HUES64 (cell line): ENCODE measurements at regions not wholly inside any gene's neighbourhood (a gene's known extent, or its start where the extent isn't known, plus 50 kb on each side); places are given as distances from the start of the nearest gene placed in this dataset.
"Not testable (repeated sequence)": the region's sequence is repeated elsewhere in the genome, so short reads cannot be mapped to it uniquely, and the experiment has no call there.

Experiments used
- H3K27ac ChIP-seq: 2 replicates; pipeline ENCODE4 v1.7.0; 2013; ENCODE audit warnings: low read depth, low read length, inconsistent platforms
- H3K27me3 ChIP-seq: 2 replicates; pipeline ENCODE4 v1.6.1; 2013; ENCODE audit warnings: mild to moderate bottlenecking, low read length; ENCODE audit not compliant: insufficient read depth
- H3K36me3 ChIP-seq: 2 replicates; pipeline ENCODE4 v1.6.1; 2013; ENCODE audit warnings: mild to moderate bottlenecking, low read length; ENCODE audit not compliant: insufficient read depth
- H3K4me1 ChIP-seq: 2 replicates; pipeline ENCODE4 v1.6.1; 2013; ENCODE audit warnings: mild to moderate bottlenecking, low read length, moderate library complexity; ENCODE audit not compliant: insufficient read depth
- H3K4me3 ChIP-seq: 2 replicates; pipeline ENCODE4 v1.5.1; 2013; ENCODE audit warnings: mild to moderate bottlenecking, low read length, moderate library complexity
- H3K9ac ChIP-seq: 2 replicates; pipeline ENCODE4 v1.6.1; 2013; ENCODE audit warnings: mild to moderate bottlenecking, low read depth, low read length
- H3K9me3 ChIP-seq: 2 replicates; pipeline ENCODE4 v1.6.1; 2013; ENCODE audit warnings: low read depth, low read length; ENCODE audit not compliant: insufficient read depth
- WGBS: fragments of 150-250, 120-280 bp; methylation state at CpG from one replicate; pipeline ENCODE4 v1.1.7; 2013; ENCODE audit warnings: missing lambda C conversion rate; 5-methylcytosine and 5-hydroxymethylcytosine counted together

- WGBS = 93% methylated on average over 8 of the region's 8 CpGs
- H3K4me1 ChIP-seq = no peaks in the 10 kb centered on the region
- H3K36me3 ChIP-seq = no peaks in the 10 kb centered on the region
- H3K9ac ChIP-seq = no peak overlapping the region
- no peaks in the 10 kb centered on the region for H3K9me3 ChIP-seq
- no peak overlapping the region for H3K27ac ChIP-seq
- no peaks in the 10 kb centered on the region for H3K27me3 ChIP-seq
- no peak overlapping the region for H3K4me3 ChIP-seq
Measured at GRCh38 chr7:97305589-97305988, 188.1 kb downstream of the SDHAF3 start.

GRCh38 chr7:97307521-97308108 is 190.1 kb downstream of the SDHAF3 start:
- WGBS = 94% methylated on average over 3 of the region's 3 CpGs
- H3K9ac ChIP-seq = no peak overlapping the region

GRCh38 chr7:97313900-97314299 is 196.4 kb downstream of the SDHAF3 start:
- Histone ChIP-seq H3K36me3 (no peaks in the 10 kb centered on the region), H3K9me3 (peaks cover 16% of the 10 kb centered on the region), H3K4me1 (no peaks in the 10 kb centered on the region), H3K9ac (no peak overlapping the region), H3K27me3 (no peaks in the 10 kb centered on the region), H3K27ac (peak overlapping the region; percentile 56; the same call in 1 of the 2 replicates), H3K4me3 (no peak overlapping the region)
- WGBS = 51% methylated on average over 2 of the region's 4 CpGs

More at GRCh38 chr7:97307521-97308108, 190.1 kb downstream of the SDHAF3 start:
- H3K36me3 ChIP-seq = no peaks in the 10 kb centered on the region
- H3K4me1 ChIP-seq = no peaks in the 10 kb centered on the region
- H3K9me3 ChIP-seq = no peaks in the 10 kb centered on the region
- no peak overlapping the region for H3K27ac ChIP-seq
- no peak overlapping the region for H3K4me3 ChIP-seq
- H3K27me3 ChIP-seq = no peaks in the 10 kb centered on the region

DNA sequence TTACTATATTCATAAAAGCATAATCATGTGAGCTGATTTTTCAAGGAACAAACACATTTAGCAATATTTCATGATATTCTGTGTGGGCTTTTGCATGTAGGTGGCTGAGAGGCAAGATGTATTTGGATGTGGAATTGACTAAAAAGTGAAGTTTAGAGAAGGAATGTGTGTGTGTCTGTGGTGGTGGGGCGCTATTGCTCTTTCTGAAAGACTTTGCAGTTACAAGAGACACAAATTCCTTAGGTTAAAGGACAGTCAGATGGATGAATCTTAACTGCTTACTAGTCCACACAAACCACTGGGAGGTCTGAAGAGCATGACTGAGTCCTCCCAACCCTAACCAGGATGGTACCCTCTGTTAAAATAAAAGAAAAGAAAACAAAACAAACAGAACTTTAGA is 200.1 kb downstream of the SDHAF3 start:
- Histone ChIP-seq H3K9ac (no peak overlapping the region), H3K4me3 (no peak overlapping the region), H3K4me1 (no peaks in the 10 kb centered on the region), H3K36me3 (no peaks in the 10 kb centered on the region), H3K27me3 (no peaks in the 10 kb centered on the region), H3K9me3 (peaks cover 16% of the 10 kb centered on the region), H3K27ac (no peak overlapping the region)
- 85% methylated on average over 1 of the region's 1 CpG for WGBS

DNA sequence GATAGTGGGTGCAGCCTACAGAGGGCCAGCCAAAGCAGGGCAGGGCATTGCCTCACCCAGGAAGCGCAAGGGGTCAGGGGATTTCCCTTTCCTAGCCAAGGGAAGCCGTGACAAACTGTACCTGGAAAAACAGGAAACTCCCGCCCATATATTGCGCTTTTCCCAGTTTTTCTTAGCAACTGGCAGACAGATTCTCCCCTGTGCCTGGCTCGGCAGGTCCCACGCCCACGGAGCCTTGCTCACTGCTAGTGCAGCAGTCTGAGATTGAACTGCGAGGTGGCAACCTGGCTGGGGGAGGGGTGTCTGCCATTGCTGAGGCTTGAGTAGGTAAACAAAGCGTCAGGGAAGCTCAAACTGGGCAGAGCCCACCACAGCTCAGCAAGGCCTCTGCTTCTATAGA is 212.4 kb downstream of the SDHAF3 start:
- not testable (repeated sequence) for H3K27ac ChIP-seq, H3K9me3 ChIP-seq, H3K4me3 ChIP-seq, H3K36me3 ChIP-seq, H3K9ac ChIP-seq, H3K4me1 ChIP-seq, H3K27me3 ChIP-seq
- 92% methylated on average over 9 of the region's 9 CpGs for WGBS

DNA sequence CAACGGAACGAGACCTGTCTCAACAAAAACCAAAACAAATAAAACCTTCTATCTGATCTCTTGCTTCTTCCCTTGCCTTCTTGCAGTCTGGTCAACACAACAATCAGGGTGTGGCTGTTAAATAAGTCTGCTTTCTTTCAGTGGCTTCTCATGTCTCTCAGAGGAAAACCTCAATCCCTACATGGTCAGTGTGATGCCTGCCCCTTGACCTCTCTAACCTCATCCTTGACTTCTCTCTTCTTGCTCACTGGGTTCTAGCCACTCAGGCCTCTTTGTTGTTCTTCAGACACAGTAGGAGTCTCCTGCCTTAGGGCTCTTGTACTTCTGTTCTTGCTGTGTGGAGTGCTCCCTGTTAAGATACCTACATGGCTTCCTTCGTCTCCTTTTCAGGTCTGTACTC is 220.4 kb downstream of the SDHAF3 start:
- Histone ChIP-seq H3K36me3 (no peaks in the 10 kb centered on the region), H3K9me3 (no peaks in the 10 kb centered on the region), H3K27me3 (no peaks in the 10 kb centered on the region), H3K4me3 (no peak overlapping the region), H3K9ac (no peak overlapping the region), H3K4me1 (no peaks in the 10 kb centered on the region), H3K27ac (no peak overlapping the region)
- 89% methylated on average over 3 of the region's 3 CpGs for WGBS

- H3K9me3 ChIP-seq = no peaks in the 10 kb centered on the region
Measured at GRCh38 chr7:97342512-97342911, 225.0 kb downstream of the SDHAF3 start.

GRCh38 chr7:97346349-97346748 is 228.9 kb downstream of the SDHAF3 start:
- Histone ChIP-seq H3K9me3 (no peaks in the 10 kb centered on the region), H3K4me1 (no peaks in the 10 kb centered on the region), H3K27ac (no peak overlapping the region), H3K27me3 (no peaks in the 10 kb centered on the region), H3K9ac (no peak overlapping the region), H3K4me3 (no peak overlapping the region), H3K36me3 (no peaks in the 10 kb centered on the region)
- WGBS = 100% methylated on average over 2 of the region's 2 CpGs

More at GRCh38 chr7:97342512-97342911, 225.0 kb downstream of the SDHAF3 start:
- H3K36me3 ChIP-seq = no peaks in the 10 kb centered on the region
- no peaks in the 10 kb centered on the region for H3K27me3 ChIP-seq
- H3K9ac ChIP-seq = no peak overlapping the region
- H3K4me3 ChIP-seq = no peak overlapping the region
- no peaks in the 10 kb centered on the region for H3K4me1 ChIP-seq
- no peak overlapping the region for H3K27ac ChIP-seq
- WGBS = 91% methylated on average over 2 of the region's 3 CpGs

DNA sequence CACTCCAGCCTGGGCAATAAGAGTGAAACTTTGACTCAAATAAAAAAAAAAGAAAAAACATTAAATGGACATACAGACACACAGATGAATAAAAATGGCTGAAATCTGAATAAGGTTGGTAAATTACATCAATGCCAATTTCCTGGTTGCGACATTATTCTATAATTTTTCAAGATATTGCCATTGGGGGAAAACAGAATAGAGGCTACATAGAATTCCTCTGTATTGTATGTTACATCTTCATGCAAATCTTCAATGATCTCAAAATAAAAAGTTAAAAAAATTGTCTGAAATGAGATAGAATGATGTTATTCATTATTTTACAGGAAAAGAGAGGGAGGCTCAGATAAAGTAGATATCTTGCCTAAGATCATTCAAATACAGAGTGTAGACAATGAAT is 234.0 kb downstream of the SDHAF3 start:
- WGBS = 86% methylated on average over 1 of the region's 1 CpG
- no peaks in the 10 kb centered on the region for H3K9me3 ChIP-seq

GRCh38 chr7:97357459-97357858 is 240.0 kb downstream of the SDHAF3 start:
- Histone ChIP-seq H3K36me3 (no peaks in the 10 kb centered on the region), H3K4me3 (no peak overlapping the region)

More for the DNA sequence above, 234.0 kb downstream of the SDHAF3 start:
- Histone ChIP-seq H3K4me1 (no peaks in the 10 kb centered on the region), H3K36me3 (no peaks in the 10 kb centered on the region), H3K27ac (no peak overlapping the region), H3K4me3 (no peak overlapping the region), H3K27me3 (no peaks in the 10 kb centered on the region), H3K9ac (no peak overlapping the region)

GRCh38 chr7:97372882-97373281 is 255.4 kb downstream of the SDHAF3 start:
- no peak overlapping the region for H3K27ac ChIP-seq
- no peak overlapping the region for H3K4me3 ChIP-seq
- H3K4me1 ChIP-seq = peaks cover 5% of the 10 kb centered on the region
- no peak overlapping the region for H3K9ac ChIP-seq
- H3K36me3 ChIP-seq = no peaks in the 10 kb centered on the region
- 96% methylated on average over 2 of the region's 3 CpGs for WGBS
- H3K9me3 ChIP-seq = no peaks in the 10 kb centered on the region
- H3K27me3 ChIP-seq = no peaks in the 10 kb centered on the region

More at GRCh38 chr7:97357459-97357858, 240.0 kb downstream of the SDHAF3 start:
- Histone ChIP-seq H3K27ac (no peak overlapping the region), H3K9me3 (no peaks in the 10 kb centered on the region), H3K4me1 (no peaks in the 10 kb centered on the region), H3K9ac (no peak overlapping the region), H3K27me3 (no peaks in the 10 kb centered on the region)

GRCh38 chr7:97373736-97374135 is 256.2 kb downstream of the SDHAF3 start:
- H3K27ac ChIP-seq = no peak overlapping the region
- H3K9ac ChIP-seq = no peak overlapping the region
- H3K4me1 ChIP-seq = peaks cover 5% of the 10 kb centered on the region
- H3K4me3 ChIP-seq = no peak overlapping the region
- H3K36me3 ChIP-seq = no peaks in the 10 kb centered on the region
- no peaks in the 10 kb centered on the region for H3K9me3 ChIP-seq
- 84% methylated on average over 6 of the region's 6 CpGs for WGBS
- no peaks in the 10 kb centered on the region for H3K27me3 ChIP-seq
